ENCODE measurements at regions not wholly inside any gene's neighbourhood (a gene's known extent, or its start where the extent isn't known, plus 50 kb on each side); places are given as distances from the start of the nearest gene placed in this dataset.

DNA sequence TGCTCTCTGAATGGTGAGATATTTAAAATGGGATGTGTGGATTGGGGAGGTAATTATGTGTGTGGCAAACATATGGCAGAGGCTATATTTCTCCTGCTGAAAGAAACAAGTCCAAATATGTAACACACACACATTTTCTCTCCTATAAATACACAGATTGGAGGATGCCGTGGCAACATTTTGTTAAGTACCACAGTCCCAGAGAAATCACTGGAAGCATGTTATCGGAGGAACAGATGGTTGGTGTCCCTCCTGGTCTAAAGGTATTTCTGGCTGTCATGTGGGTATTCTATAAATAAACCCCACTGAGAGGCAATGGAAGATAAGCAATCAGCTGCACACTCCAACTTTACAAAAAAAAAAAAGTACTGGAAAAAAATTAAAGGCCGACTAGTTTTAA is 528.3 kb upstream of the BOD1L1 start:
- H3K79me2 ChIP-seq (ENCODE audit: insufficient read depth), result no peaks in the 10 kb centered on the region
- DNase-seq, result no peak
- no peak overlapping the region for H3K9ac ChIP-seq
- H4K20me1 ChIP-seq (ENCODE audit: insufficient read depth), result no peaks in the 10 kb centered on the region
- no peaks in the 10 kb centered on the region for H3K27me3 ChIP-seq (ENCODE audit: insufficient read depth)
- no peak overlapping the region for H3K27ac ChIP-seq (ENCODE audit: low read depth in 2 of 2, low read length in 1 of 2)
- H3K4me3 ChIP-seq (ENCODE audit: low read depth in 2 of 2, low read length in 1 of 2), result no peak overlapping the region
- TF ChIP-seq EP300 (IDR thresholded peaks at IDR 0.05; ENCODE audit: borderline replicate concordance in 1 of 2, low read depth in 1 of 2, low read length in 1 of 2) (no peak), ELF1 (IDR thresholded peaks at IDR 0.05) (no peak), JUND (IDR thresholded peaks at IDR 0.05) (no peak), RCOR1 (IDR thresholded peaks at IDR 0.05; ENCODE audit: low read length) (no peak), TAF1 (IDR thresholded peaks at IDR 0.05; ENCODE audit: borderline replicate concordance, low read depth, low read length) (no peak), SMC3 (IDR thresholded peaks at IDR 0.05; ENCODE audit: low read depth, low read length) (no peak), SIN3A (IDR thresholded peaks at IDR 0.05; ENCODE audit: borderline replicate concordance, low read depth, low read length) (no peak), MXI1 (IDR thresholded peaks at IDR 0.05; ENCODE audit: low read depth, low read length) (no peak), USF2 (IDR thresholded peaks at IDR 0.05; ENCODE audit: borderline replicate concordance, low read depth, low read length) (no peak), CHD2 (IDR thresholded peaks at IDR 0.05; ENCODE audit: low read length, partially characterized antibody) (no peak), ZBTB33 (IDR thresholded peaks at IDR 0.05; ENCODE audit: borderline replicate concordance, low read depth) (no peak), RFX5 (IDR thresholded peaks at IDR 0.05; ENCODE audit: low read length) (no peak), RAD21 (IDR thresholded peaks at IDR 0.05; ENCODE audit: low read length) (no peak), NFIC (IDR thresholded peaks at IDR 0.05; ENCODE audit: borderline replicate concordance) (no peak), MAX (IDR thresholded peaks at IDR 0.05; ENCODE audit: low read depth) (no peak), TEAD4 (IDR thresholded peaks at IDR 0.05; ENCODE audit: borderline replicate concordance, insufficient read depth) (no peak), IRF3 (IDR thresholded peaks at IDR 0.05; ENCODE audit: low read depth, low read length) (no peak), POLR2AphosphoS5 (IDR thresholded peaks at IDR 0.05; ENCODE audit: low read depth, low read length) (no peak)
- TF ChIP-seq, protein P1, sequence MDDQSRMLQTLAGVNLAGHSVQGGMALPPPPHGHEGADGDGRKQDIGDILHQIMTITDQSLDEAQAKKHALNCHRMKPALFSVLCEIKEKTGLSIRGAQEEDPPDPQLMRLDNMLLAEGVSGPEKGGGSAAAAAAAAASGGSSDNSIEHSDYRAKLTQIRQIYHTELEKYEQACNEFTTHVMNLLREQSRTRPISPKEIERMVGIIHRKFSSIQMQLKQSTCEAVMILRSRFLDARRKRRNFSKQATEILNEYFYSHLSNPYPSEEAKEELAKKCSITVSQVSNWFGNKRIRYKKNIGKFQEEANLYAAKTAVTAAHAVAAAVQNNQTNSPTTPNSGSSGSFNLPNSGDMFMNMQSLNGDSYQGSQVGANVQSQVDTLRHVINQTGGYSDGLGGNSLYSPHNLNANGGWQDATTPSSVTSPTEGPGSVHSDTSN (IDR thresholded peaks at IDR 0.05), result no peak
- no peaks in the 10 kb centered on the region for H3K9me2 ChIP-seq
- 98% methylated on average over 3 of the region's 3 CpGs for WGBS (ENCODE audit: low lambda C conversion rate)
- ChIA-PET CTCF (interaction anchor here (1.3 kb wide), 1 partner anchor 12 kb away, joined by 3 read pairs; no protein-coding TSS in a partner anchor), POLR2A (no interaction called here)
- no peak overlapping the region for H2AFZ ChIP-seq (ENCODE audit: low read depth)
- no peaks in the 10 kb centered on the region for H3K36me3 ChIP-seq (replicated peaks in 1 of 2; ENCODE audit: control insufficient read depth in 1 of 2, insufficient read depth in 2 of 2, low read length in 1 of 2)
- H3K4me1 ChIP-seq (ENCODE audit: control insufficient read depth in 1 of 2, insufficient read depth in 2 of 2, low read depth in 1 of 2, low read length in 1 of 2), result no peaks in the 10 kb centered on the region; a peak in 1 of 4 replicates
- no peak overlapping the region for H3K4me2 ChIP-seq
- H3F3A ChIP-seq (replicated peaks; ENCODE audit: insufficient read depth), result no peaks in the 10 kb centered on the region
- H3K9me3 ChIP-seq, result no peaks in the 10 kb centered on the region

Measured in SK-N-SH (cell line).